Cardiac septum (tissue), 1 donor: ENCODE measurements at regions not wholly inside any gene's neighbourhood (a gene's known extent, or its start where the extent isn't known, plus 50 kb on each side); places are given as distances from the start of the nearest gene placed in this dataset.
"Not testable (repeated sequence)": the region's sequence is repeated elsewhere in the genome, so short reads cannot be mapped to it uniquely, and the experiment has no call there.

Experiments
- DNase-seq: peaks from one replicate; pipeline ENCODE4 v3.0.0-alpha.2; 2020; ENCODE audit warnings: low spot score
- intact Hi-C: fragments of 100-400 bp; cut with DNase I; formaldehyde crosslinking; loops from one replicate; pipeline ENCODE4 v1.14.0; 2022
- donor health status: DM: no; HTN: no; CAD: no.

GRCh38 chr2:210946395-210946794 lies 390.0 kb downstream of the CPS1 start:
- intact Hi-C loops = no loop called here
- DNase-seq = no peak

GRCh38 chr2:210950434-210951060 lies 394.1 kb downstream of the CPS1 start:
- DNase-seq, intact Hi-C loops: not testable (repeated sequence)

- intact Hi-C loops = no loop called here
- no peak for DNase-seq
These were observed 398.0 kb downstream of the CPS1 start for GRCh38 chr2:210954386-210954907.

GRCh38 chr2:210955591-210955990 lies 399.2 kb downstream of the CPS1 start:
- intact Hi-C loops = no loop called here
- no peak for DNase-seq

- no peak for DNase-seq
- intact Hi-C loops = no loop called here
These were observed 399.7 kb downstream of the CPS1 start for GRCh38 chr2:210956101-210956500.

- intact Hi-C loops = no loop called here
- DNase-seq = no peak
These were observed 404.9 kb downstream of the CPS1 start for GRCh38 chr2:210961249-210961648.

- intact Hi-C loops = no loop called here
These were observed 407.0 kb downstream of the CPS1 start for GRCh38 chr2:210963386-210963785.

GRCh38 chr2:210964141-210964764 lies 407.9 kb downstream of the CPS1 start:
- intact Hi-C loops = no loop called here
- DNase-seq = no peak

More at GRCh38 chr2:210963386-210963785, 407.0 kb downstream of the CPS1 start:
- DNase-seq = no peak

- intact Hi-C loops = no loop called here
- DNase-seq = no peak
These were observed 409.1 kb downstream of the CPS1 start for GRCh38 chr2:210965472-210965871.

- intact Hi-C loops = no loop called here
These were observed 409.9 kb downstream of the CPS1 start for GRCh38 chr2:210966330-210966729.

GRCh38 chr2:210971431-210971830 lies 415.0 kb downstream of the CPS1 start:
- intact Hi-C loops = no loop called here

More at GRCh38 chr2:210966330-210966729, 409.9 kb downstream of the CPS1 start:
- no peak for DNase-seq

GRCh38 chr2:210986806-210987205 lies 430.4 kb downstream of the CPS1 start:
- intact Hi-C loops, DNase-seq: not testable (repeated sequence)

More at GRCh38 chr2:210971431-210971830, 415.0 kb downstream of the CPS1 start:
- no peak for DNase-seq

GRCh38 chr2:210991107-210991506 lies 434.7 kb downstream of the CPS1 start:
- intact Hi-C loops = no loop called here
- no peak for DNase-seq

GRCh38 chr2:210994104-210994503 lies 437.7 kb downstream of the CPS1 start:
- intact Hi-C loops = no loop called here
- DNase-seq = no peak

GRCh38 chr2:210997373-210997772 lies 441.0 kb downstream of the CPS1 start:
- DNase-seq = no peak
- intact Hi-C loops = no loop called here

- DNase-seq = no peak
- intact Hi-C loops = no loop called here
These were observed 441.9 kb downstream of the CPS1 start for GRCh38 chr2:210998334-210998733.

- intact Hi-C loops = no loop called here
- DNase-seq = no peak
These were observed 458.0 kb downstream of the CPS1 start for GRCh38 chr2:211014376-211014775.

- intact Hi-C loops = no loop called here
- no peak for DNase-seq
These were observed 458.5 kb downstream of the CPS1 start for GRCh38 chr2:211014906-211015305.

GRCh38 chr2:211025089-211025488 lies 468.7 kb downstream of the CPS1 start:
- DNase-seq, intact Hi-C loops: not testable (repeated sequence)

GRCh38 chr2:211026109-211026508 lies 469.7 kb downstream of the CPS1 start:
- intact Hi-C loops = no loop called here

GRCh38 chr2:211027976-211028375 lies 471.6 kb downstream of the CPS1 start:
- DNase-seq = no peak
- intact Hi-C loops = no loop called here

More at GRCh38 chr2:211026109-211026508, 469.7 kb downstream of the CPS1 start:
- no peak for DNase-seq
